WTC11 (cell line): ENCODE measurements at regions not wholly inside any gene's neighbourhood (a gene's known extent, or its start where the extent isn't known, plus 50 kb on each side); places are given as distances from the start of the nearest gene placed in this dataset.

Experiments used
- ATAC-seq: fragments of 200-7000 bp; cut with Tn5 transposase; 2 replicates; pipeline ENCODE4 v1.10.0; 2021; ENCODE audit warnings: mild to moderate bottlenecking, moderate library complexity
- CTCF ChIA-PET: fragments of 300-600 bp; sonication (Branson Sonifier 250); formaldehyde crosslinking; loops from one replicate; lab custom pipeline; 2021; ENCODE audit warnings: antibody characterized with exemption; lab: Charles Lee
- POLR2A ChIA-PET: fragments of 350-600 bp; sonication (Branson Sonifier 250); formaldehyde crosslinking; loops from one replicate; lab custom pipeline; 2021; ENCODE audit warnings: antibody characterized with exemption; lab: Charles Lee
- DNase-seq: peaks from one replicate; pipeline ENCODE4 v3.0.0; 2021; ENCODE audit warnings: low spot score
- H3K27ac Mint-ChIP-seq: 2 replicates; pipeline ENCODE4 v1.8.0; 2021; ENCODE audit warnings: mixed read lengths
- H3K27me3 Mint-ChIP-seq: 2 replicates; pipeline ENCODE4 v1.8.0; 2021; ENCODE audit warnings: low read depth, mild to moderate bottlenecking, moderate library complexity, mixed read lengths
- H3K36me3 Mint-ChIP-seq: 2 replicates; pipeline ENCODE4 v1.8.0; 2021; ENCODE audit warnings: mixed read lengths
- H3K4me1 Mint-ChIP-seq: 2 replicates; pipeline ENCODE4 v1.8.0; 2022; ENCODE audit warnings: mixed read lengths
- H3K4me3 Mint-ChIP-seq: 2 replicates; pipeline ENCODE4 v1.8.0; 2021; ENCODE audit warnings: mild to moderate bottlenecking, moderate library complexity, mixed read lengths
- H3K9me3 Mint-ChIP-seq: 2 replicates; pipeline ENCODE4 v1.8.0; 2021; ENCODE audit warnings: mixed read lengths
- ARID4B ChIP-seq: sonication (generic); formaldehyde crosslinking; IDR thresholded peaks from 2 replicates; pipeline ENCODE4 v1.8.0; 2023; ENCODE audit warnings: missing genetic modification reagents, mild to moderate bottlenecking, borderline replicate concordance
- ATF1 ChIP-seq: sonication (generic); formaldehyde crosslinking; IDR thresholded peaks from 2 replicates; pipeline ENCODE4 v1.8.1; 2023; ENCODE audit warnings: mild to moderate bottlenecking, moderate library complexity, missing genetic modification reagents
- ATF2 ChIP-seq: sonication (generic); formaldehyde crosslinking; IDR thresholded peaks from 2 replicates; pipeline ENCODE4 v1.8.1; 2022; ENCODE audit warnings: low read depth, missing genetic modification reagents, borderline replicate concordance
- E2F4 ChIP-seq: sonication (generic); formaldehyde crosslinking; IDR thresholded peaks from 2 replicates; pipeline ENCODE4 v1.8.1; 2022; ENCODE audit warnings: low read depth, mild to moderate bottlenecking, moderate library complexity, missing genetic modification reagents, borderline replicate concordance
- ELF4 ChIP-seq: sonication (generic); formaldehyde crosslinking; IDR thresholded peaks from 2 replicates; pipeline ENCODE4 v1.8.1; 2022; ENCODE audit warnings: low read depth, mild to moderate bottlenecking, moderate library complexity, missing genetic modification reagents
- ETV6 ChIP-seq: sonication (generic); formaldehyde crosslinking; IDR thresholded peaks from 2 replicates; pipeline ENCODE4 v1.8.1; 2022; ENCODE audit warnings: mild to moderate bottlenecking, missing genetic modification reagents
- FOXP1 ChIP-seq: sonication (generic); formaldehyde crosslinking; IDR thresholded peaks from 2 replicates; pipeline ENCODE4 v1.8.0; 2022; ENCODE audit warnings: missing genetic modification reagents, mild to moderate bottlenecking, moderate library complexity, borderline replicate concordance
- HMGXB4 ChIP-seq: sonication (generic); formaldehyde crosslinking; IDR thresholded peaks from 2 replicates; pipeline ENCODE4 v1.8.1; 2023; ENCODE audit warnings: mild to moderate bottlenecking, moderate library complexity, missing genetic modification reagents
- KAT7 ChIP-seq: sonication (generic); formaldehyde crosslinking; IDR thresholded peaks from 2 replicates; pipeline ENCODE4 v1.8.1; 2023; ENCODE audit warnings: missing genetic modification reagents, mild to moderate bottlenecking, borderline replicate concordance
- NR2C2 ChIP-seq: sonication (generic); formaldehyde crosslinking; IDR thresholded peaks from 2 replicates; pipeline ENCODE4 v1.8.0; 2022; ENCODE audit warnings: mild to moderate bottlenecking, missing genetic modification reagents
- STAT6 ChIP-seq: sonication (generic); formaldehyde crosslinking; conservative IDR thresholded peaks from 2 replicates; pipeline ENCODE4 v1.8.1; 2023; ENCODE audit warnings: mild to moderate bottlenecking, low read depth, missing genetic modification reagents, moderate library complexity
- TEAD4 ChIP-seq: sonication (generic); formaldehyde crosslinking; IDR thresholded peaks from 2 replicates; pipeline ENCODE4 v1.8.0; 2022; ENCODE audit warnings: mild to moderate bottlenecking, missing genetic modification reagents
- TP53 ChIP-seq: sonication (generic); formaldehyde crosslinking; IDR thresholded peaks from 2 replicates; pipeline ENCODE4 v1.8.1; 2023; ENCODE audit warnings: mild to moderate bottlenecking, missing genetic modification reagents
- USF2 ChIP-seq: sonication (generic); formaldehyde crosslinking; IDR thresholded peaks from 2 replicates; pipeline ENCODE4 v1.8.1; 2023; ENCODE audit warnings: mild to moderate bottlenecking, missing genetic modification reagents, moderate library complexity
- ZBTB21 ChIP-seq: sonication (generic); formaldehyde crosslinking; IDR thresholded peaks from 2 replicates; pipeline ENCODE4 v1.8.1; 2023; ENCODE audit warnings: mild to moderate bottlenecking, missing genetic modification reagents, borderline replicate concordance
- ZNF232 ChIP-seq: sonication (generic); formaldehyde crosslinking; IDR thresholded peaks from 2 replicates; pipeline ENCODE4 v1.8.0; 2022; ENCODE audit warnings: mild to moderate bottlenecking, missing genetic modification reagents

- Mint-ChIP-seq H3K27ac (no peak overlapping the region), H3K36me3 (no peaks in the 10 kb centered on the region; the same call in 1 of the 2 replicates), H3K4me1 (no peaks in the 10 kb centered on the region), H3K27me3 (no peaks in the 10 kb centered on the region), H3K4me3 (no peak overlapping the region), H3K9me3 (peaks cover 5% of the 10 kb centered on the region)
- ChIA-PET POLR2A (no interaction called here), CTCF (no interaction called here)
- ATAC-seq (no peak), DNase-seq (no peak)
- TF ChIP-seq TEAD4 (CRISPR knock-in tag) (no peak), STAT6 (CRISPR knock-in tag) (no peak), ELF4 (CRISPR knock-in tag) (no peak), ZNF232 (CRISPR knock-in tag) (no peak), KAT7 (CRISPR knock-in tag) (no peak), TP53 (CRISPR knock-in tag) (no peak), E2F4 (CRISPR knock-in tag) (no peak), HMGXB4 (CRISPR knock-in tag) (no peak), ZBTB21 (CRISPR knock-in tag) (no peak), ETV6 (CRISPR knock-in tag) (no peak), ARID4B (no peak)
These were observed 162.2 kb upstream of the ITGA4 start for GRCh38 chr2:181294979-181295378.

GRCh38 chr2:181300600-181301291, 156.4 kb upstream of the ITGA4 start:
- Mint-ChIP-seq H3K4me1 (peaks cover 14% of the 10 kb centered on the region), H3K4me3 (no peak overlapping the region), H3K9me3 (peaks cover 7% of the 10 kb centered on the region), H3K27ac (no peak overlapping the region), H3K36me3 (no peaks in the 10 kb centered on the region; the same call in 1 of the 2 replicates), H3K27me3 (no peaks in the 10 kb centered on the region)
- no peak for DNase-seq
- POLR2A ChIA-PET = no interaction called here
- no peak for ATAC-seq
- CTCF ChIA-PET = no interaction called here
- TF ChIP-seq ATF1 = no peak
- no peak for TF ChIP-seq ARID4B
- TF ChIP-seq FOXP1 (CRISPR knock-in tag) = no peak
- no peak for TF ChIP-seq USF2 (CRISPR knock-in tag)
- TF ChIP-seq NR2C2 = no peak
- TF ChIP-seq ATF2 = no peak
